ENCODE measurements at regions not wholly inside any gene's neighbourhood (a gene's known extent, or its start where the extent isn't known, plus 50 kb on each side); places are given as distances from the start of the nearest gene placed in this dataset.

DNA sequence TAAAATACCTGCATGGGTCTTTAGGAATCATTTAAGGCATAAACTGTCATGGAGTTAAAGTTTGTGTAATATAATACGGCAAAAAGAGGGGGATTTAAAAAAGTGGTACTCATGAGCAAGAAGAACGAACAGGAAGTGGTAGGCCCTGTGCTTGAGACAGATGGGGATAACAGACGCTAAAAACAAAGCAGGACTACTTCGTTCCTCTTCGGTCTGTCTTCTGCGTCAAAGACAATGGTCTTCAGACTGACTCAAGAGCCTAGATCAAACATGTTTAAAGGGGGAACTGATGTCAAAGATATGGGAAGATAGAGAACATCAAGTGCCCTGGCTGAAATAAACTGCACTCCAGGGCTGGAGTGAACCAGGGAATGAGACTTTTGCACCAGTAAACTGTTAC, 59.8 kb upstream of the RFX3 start:
- TF ChIP-seq, protein P1, sequence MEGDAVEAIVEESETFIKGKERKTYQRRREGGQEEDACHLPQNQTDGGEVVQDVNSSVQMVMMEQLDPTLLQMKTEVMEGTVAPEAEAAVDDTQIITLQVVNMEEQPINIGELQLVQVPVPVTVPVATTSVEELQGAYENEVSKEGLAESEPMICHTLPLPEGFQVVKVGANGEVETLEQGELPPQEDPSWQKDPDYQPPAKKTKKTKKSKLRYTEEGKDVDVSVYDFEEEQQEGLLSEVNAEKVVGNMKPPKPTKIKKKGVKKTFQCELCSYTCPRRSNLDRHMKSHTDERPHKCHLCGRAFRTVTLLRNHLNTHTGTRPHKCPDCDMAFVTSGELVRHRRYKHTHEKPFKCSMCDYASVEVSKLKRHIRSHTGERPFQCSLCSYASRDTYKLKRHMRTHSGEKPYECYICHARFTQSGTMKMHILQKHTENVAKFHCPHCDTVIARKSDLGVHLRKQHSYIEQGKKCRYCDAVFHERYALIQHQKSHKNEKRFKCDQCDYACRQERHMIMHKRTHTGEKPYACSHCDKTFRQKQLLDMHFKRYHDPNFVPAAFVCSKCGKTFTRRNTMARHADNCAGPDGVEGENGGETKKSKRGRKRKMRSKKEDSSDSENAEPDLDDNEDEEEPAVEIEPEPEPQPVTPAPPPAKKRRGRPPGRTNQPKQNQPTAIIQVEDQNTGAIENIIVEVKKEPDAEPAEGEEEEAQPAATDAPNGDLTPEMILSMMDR (IDR thresholded peaks at IDR 0.05) = no peak
- no peak for TF ChIP-seq POLR2A (IDR thresholded peaks at IDR 0.05)

All from lower leg skin (tissue), 3 donors.